ENCODE measurements at regions not wholly inside any gene's neighbourhood (a gene's known extent, or its start where the extent isn't known, plus 50 kb on each side); places are given as distances from the start of the nearest gene placed in this dataset.
"Not testable (repeated sequence)": the region's sequence is repeated elsewhere in the genome, so short reads cannot be mapped to it uniquely, and the experiment has no call there.

DNA sequence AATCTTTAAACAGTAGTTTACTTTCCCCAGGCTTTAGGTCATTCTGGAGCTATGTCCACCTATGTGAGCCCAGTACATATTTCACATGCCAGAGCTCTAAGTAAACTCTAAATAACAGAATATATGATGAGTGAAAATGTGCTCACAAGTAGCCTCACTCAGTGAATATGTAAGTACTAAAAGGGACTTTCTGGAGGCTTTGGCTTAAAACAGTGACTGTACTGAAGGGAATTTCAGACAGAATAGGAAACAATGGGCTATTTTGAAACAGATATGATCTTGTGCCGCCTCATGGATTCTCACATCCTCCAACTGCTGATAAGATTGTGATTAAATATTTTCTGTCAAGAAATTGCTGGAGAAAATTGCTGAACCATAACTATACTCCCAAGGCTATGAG is 747.9 kb downstream of the SOCS6 start:
- Histone ChIP-seq H3K27ac (ENCODE audit: low read depth, low read length) (no peak overlapping the region), H3K4me3 (ENCODE audit: low read length) (no peak overlapping the region), H3K27me3 (ENCODE audit: control insufficient read depth in 2 of 2, insufficient read depth in 2 of 2, low read length in 2 of 2) (no peaks in the 10 kb centered on the region), H3K36me3 (ENCODE audit: control insufficient read depth in 2 of 3, insufficient read depth in 3 of 3, low read length in 3 of 3) (no peaks in the 10 kb centered on the region), H3K9me3 (ENCODE audit: control insufficient read depth in 2 of 3, low read length in 3 of 3) (no peaks in the 10 kb centered on the region), H3K4me1 (ENCODE audit: control insufficient read depth in 2 of 2, insufficient read depth in 2 of 2, low read length in 2 of 2) (no peaks in the 10 kb centered on the region)
- ChIA-PET POLR2A (no interaction called here), CTCF (no interaction called here)
- Mint-ChIP-seq H3K27me3 (peaks cover 0 to 1% (median 0%) of the 10 kb centered on the region in 5 donors), H3K36me3 (no peaks in the 10 kb centered on the region), H3K27ac (no peak overlapping the region), H3K4me1 (no peaks in the 10 kb centered on the region), H3K9me3 (peaks cover 0 to 6% (median 0%) of the 10 kb centered on the region in 11 donors), H3K4me3 (no peak overlapping the region)
- DNase-seq = no peak
- intact Hi-C loops (cut with micrococcal nuclease) = no loop called here
- ATAC-seq = no peak

DNA sequence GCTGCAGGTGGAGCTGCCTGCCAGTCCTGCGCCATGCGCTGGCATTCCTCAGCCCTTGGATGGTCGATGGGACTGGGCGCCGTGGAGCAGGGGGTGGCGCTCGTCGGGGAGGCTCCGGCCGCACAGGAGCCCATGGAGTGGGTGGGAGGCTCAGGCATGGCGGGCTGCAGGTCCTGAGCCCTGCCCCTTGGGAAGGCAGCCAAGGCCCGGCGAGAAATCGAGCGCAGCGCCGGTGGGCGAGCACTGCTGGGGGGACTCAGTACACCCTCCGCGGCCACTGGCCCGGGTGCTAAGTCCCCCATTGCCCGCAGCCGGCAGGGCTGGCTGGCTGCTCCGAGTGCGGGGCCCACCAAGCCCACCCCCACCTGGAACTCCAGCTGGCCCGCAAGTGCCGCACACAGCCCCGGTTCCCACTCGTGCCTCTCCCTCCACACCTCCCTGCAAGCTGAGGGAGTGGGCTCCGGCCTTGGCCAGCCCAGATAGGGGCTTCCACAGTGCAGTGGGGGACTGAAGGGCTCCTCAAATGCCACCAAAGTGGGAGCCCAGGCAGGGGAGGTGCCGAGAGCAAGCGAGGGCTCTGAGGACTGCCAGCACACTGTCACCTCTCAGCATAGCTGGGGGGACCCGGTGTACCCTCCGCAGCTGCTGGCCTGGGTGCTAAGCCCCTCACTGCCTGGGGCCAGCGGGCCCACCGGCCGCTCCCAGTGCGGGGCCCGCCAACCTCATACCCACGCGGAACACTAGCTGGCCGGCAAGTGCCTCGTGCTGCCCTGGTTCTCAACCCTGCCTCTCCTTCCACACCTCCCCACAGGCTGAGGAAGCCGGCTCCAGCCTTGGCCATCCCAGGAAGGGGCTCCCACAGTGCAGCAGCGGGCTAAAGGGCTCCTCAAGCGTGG is 742.7 kb downstream of the SOCS6 start:
- DNase-seq, POLR2A ChIA-PET: not testable (repeated sequence)

DNA sequence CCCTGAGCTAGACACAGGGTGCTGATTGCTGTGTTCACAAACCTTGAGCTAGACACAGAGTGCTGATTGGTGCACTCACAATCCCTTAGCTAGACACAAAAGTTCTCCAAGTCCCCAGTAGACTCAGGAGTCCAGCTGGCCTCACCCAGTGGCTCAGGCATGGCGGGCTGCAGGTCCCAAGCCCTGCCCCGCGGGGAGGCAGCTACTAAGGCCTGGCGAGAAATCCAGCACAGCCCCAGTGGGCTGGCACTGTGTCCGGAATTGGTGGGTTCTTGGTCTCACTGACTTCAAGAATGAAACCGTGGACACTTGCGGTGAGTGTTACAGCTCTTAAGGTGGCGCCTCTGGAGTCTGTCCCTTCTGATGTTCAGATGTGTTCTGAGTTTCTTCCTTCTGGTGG is 741.2 kb downstream of the SOCS6 start:
- intact Hi-C loops (cut with micrococcal nuclease); DNase-seq; H3K4me1 ChIP-seq (ENCODE audit: control insufficient read depth in 2 of 2, insufficient read depth in 2 of 2, low read length in 2 of 2); H3K9me3 ChIP-seq (ENCODE audit: control insufficient read depth in 2 of 3, low read length in 3 of 3); H3K27me3 ChIP-seq (ENCODE audit: control insufficient read depth in 2 of 2, insufficient read depth in 2 of 2, low read length in 2 of 2); H3K27me3 Mint-ChIP-seq; H3K4me3 ChIP-seq (ENCODE audit: low read length); POLR2A ChIA-PET; H3K27ac ChIP-seq (ENCODE audit: low read depth, low read length); H3K4me3 Mint-ChIP-seq; CTCF ChIA-PET; ATAC-seq; H3K36me3 ChIP-seq (ENCODE audit: control insufficient read depth in 2 of 3, insufficient read depth in 3 of 3, low read length in 3 of 3); H3K36me3 Mint-ChIP-seq; H3K27ac Mint-ChIP-seq; H3K4me1 Mint-ChIP-seq: not testable (repeated sequence)
- H3K9me3 Mint-ChIP-seq = peaks cover 0 to 17% (median 2%) of the 10 kb centered on the region in 11 donors

More for the DNA sequence above, 742.7 kb downstream of the SOCS6 start:
- H3K27ac Mint-ChIP-seq; H3K36me3 Mint-ChIP-seq; H3K4me1 Mint-ChIP-seq; H3K36me3 ChIP-seq (ENCODE audit: control insufficient read depth in 2 of 3, insufficient read depth in 3 of 3, low read length in 3 of 3); H3K27ac ChIP-seq (ENCODE audit: low read depth, low read length); CTCF ChIA-PET; H3K4me3 Mint-ChIP-seq; H3K4me3 ChIP-seq (ENCODE audit: low read length); ATAC-seq; H3K27me3 Mint-ChIP-seq; H3K4me1 ChIP-seq (ENCODE audit: control insufficient read depth in 2 of 2, insufficient read depth in 2 of 2, low read length in 2 of 2); H3K27me3 ChIP-seq (ENCODE audit: control insufficient read depth in 2 of 2, insufficient read depth in 2 of 2, low read length in 2 of 2); intact Hi-C loops (cut with micrococcal nuclease); H3K9me3 ChIP-seq (ENCODE audit: control insufficient read depth in 2 of 3, low read length in 3 of 3): not testable (repeated sequence)
- H3K9me3 Mint-ChIP-seq = peaks cover 0 to 17% (median 2%) of the 10 kb centered on the region in 11 donors

DNA sequence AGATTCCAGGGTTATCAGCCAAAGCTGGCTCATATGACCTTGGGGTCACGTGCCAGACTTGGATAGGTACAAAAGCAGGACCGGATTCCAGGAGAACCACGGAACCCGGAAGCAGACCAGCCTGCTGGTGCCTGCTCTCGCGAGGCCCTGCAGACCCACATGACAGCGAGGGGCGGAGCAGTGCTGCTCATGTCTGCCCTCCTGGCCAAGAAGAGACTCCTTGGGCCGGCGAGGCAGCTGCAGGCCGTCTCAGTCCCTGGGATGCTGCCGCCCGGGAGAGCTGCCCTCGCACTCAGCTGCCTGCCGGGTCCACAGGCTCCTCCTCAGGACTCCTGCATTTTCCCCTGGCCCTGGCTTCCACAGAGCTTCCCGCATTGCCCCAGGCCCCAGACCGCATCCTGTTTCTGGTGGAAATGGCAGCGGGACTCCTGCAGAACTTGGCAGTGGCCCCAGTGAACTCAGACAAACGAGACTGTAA is 739.5 kb downstream of the SOCS6 start:
- Histone ChIP-seq H3K27me3 (ENCODE audit: control insufficient read depth in 2 of 2, insufficient read depth in 2 of 2, low read length in 2 of 2) (no peaks in the 10 kb centered on the region), H3K27ac (ENCODE audit: low read depth, low read length) (no peak overlapping the region), H3K4me1 (ENCODE audit: control insufficient read depth in 2 of 2, insufficient read depth in 2 of 2, low read length in 2 of 2) (no peaks in the 10 kb centered on the region), H3K4me3 (ENCODE audit: low read length) (no peak overlapping the region), H3K9me3 (ENCODE audit: control insufficient read depth in 2 of 3, low read length in 3 of 3) (no peaks in the 10 kb centered on the region), H3K36me3 (ENCODE audit: control insufficient read depth in 2 of 3, insufficient read depth in 3 of 3, low read length in 3 of 3) (no peaks in the 10 kb centered on the region)
- H3K27me3 Mint-ChIP-seq = no peaks in the 10 kb centered on the region
- H3K27ac Mint-ChIP-seq = no peak overlapping the region
- H3K36me3 Mint-ChIP-seq = no peaks in the 10 kb centered on the region
- DNase-seq = no peak
- H3K4me3 Mint-ChIP-seq = no peak overlapping the region
- ChIA-PET POLR2A (no interaction called here), CTCF (no interaction called here)
- H3K9me3 Mint-ChIP-seq = peaks cover 0 to 21% (median 2%) of the 10 kb centered on the region in 11 donors
- H3K4me1 Mint-ChIP-seq = no peaks in the 10 kb centered on the region
- ATAC-seq = no peak
- intact Hi-C loops (cut with micrococcal nuclease) = no loop called here

DNA sequence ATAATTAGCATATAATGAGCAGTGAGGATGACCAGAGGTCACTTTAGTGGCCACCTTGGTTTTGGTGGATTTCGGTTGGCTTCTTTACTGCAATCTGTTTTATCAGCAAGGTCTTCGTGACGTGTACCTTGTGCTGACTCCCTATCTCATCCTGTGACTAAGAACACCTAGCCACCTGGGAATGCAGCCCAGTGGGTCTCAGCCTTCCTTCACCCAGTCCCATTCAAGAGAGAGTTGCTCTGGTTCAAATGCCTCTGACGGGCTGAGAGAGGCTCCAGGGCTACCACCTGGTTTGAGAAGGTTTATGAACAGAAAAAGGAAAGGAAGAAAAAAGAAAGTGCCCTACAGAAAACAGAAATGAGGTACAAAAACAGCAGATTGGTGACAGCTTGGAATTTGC is 738.7 kb downstream of the SOCS6 start:
- ChIA-PET CTCF (no interaction called here), POLR2A (no interaction called here)
- H3K36me3 Mint-ChIP-seq = no peaks in the 10 kb centered on the region
- ATAC-seq (no peak), DNase-seq (no peak)
- H3K27me3 Mint-ChIP-seq = no peaks in the 10 kb centered on the region
- no peaks in the 10 kb centered on the region for H3K4me1 Mint-ChIP-seq
- H3K4me3 Mint-ChIP-seq = no peak overlapping the region
- no peak overlapping the region for H3K4me3 ChIP-seq (ENCODE audit: low read length)
- H3K4me1 ChIP-seq (ENCODE audit: control insufficient read depth in 2 of 2, insufficient read depth in 2 of 2, low read length in 2 of 2) = no peaks in the 10 kb centered on the region
- H3K36me3 ChIP-seq (ENCODE audit: control insufficient read depth in 2 of 3, insufficient read depth in 3 of 3, low read length in 3 of 3) = no peaks in the 10 kb centered on the region
- no peak overlapping the region for H3K27ac ChIP-seq (ENCODE audit: low read depth, low read length)
- intact Hi-C loops (cut with micrococcal nuclease) = no loop called here
- H3K27me3 ChIP-seq (ENCODE audit: control insufficient read depth in 2 of 2, insufficient read depth in 2 of 2, low read length in 2 of 2) = no peaks in the 10 kb centered on the region
- no peaks in the 10 kb centered on the region for H3K9me3 ChIP-seq (ENCODE audit: control insufficient read depth in 2 of 3, low read length in 3 of 3)
- H3K27ac Mint-ChIP-seq = no peak overlapping the region
- peaks cover 0 to 17% (median 2%) of the 10 kb centered on the region in 11 donors for H3K9me3 Mint-ChIP-seq

DNA sequence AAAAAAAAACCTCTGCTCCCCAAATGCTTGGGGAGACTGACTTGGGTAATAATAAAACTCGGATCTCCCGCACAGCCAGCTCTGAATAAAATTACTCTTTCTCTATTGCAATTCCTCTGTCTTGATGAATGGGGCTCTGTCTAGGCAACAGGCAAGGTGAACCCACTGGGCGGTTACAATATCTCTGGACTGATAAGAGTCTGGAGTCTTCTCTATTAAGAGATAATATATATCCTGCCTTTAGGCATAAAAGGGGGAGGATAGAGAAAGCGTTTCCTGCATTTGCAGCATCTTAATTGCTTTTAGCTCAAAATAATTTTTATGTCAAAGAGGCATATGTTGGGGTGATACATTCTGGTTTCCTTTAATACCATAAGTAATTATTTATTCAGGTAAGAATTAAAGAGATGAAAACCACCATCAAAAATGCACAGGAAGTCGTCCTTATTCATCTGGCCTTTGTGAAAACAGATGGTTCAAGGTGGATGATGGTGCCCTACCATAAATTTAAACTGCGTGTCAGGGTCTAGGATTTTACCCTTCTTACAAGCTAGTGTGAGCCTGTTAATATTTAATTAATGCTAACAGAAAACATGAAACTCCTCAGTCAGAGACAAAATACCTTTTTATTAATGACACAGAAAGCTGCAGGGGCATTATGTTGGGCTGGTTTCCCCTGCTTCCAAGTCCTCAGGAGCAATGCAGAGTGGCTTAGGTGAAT is 736.8 kb downstream of the SOCS6 start:
- H3K36me3 Mint-ChIP-seq = no peaks in the 10 kb centered on the region
- H3K9me3 ChIP-seq (ENCODE audit: control insufficient read depth in 2 of 3, low read length in 3 of 3) = no peaks in the 10 kb centered on the region
- H3K27me3 ChIP-seq (ENCODE audit: control insufficient read depth in 2 of 2, insufficient read depth in 2 of 2, low read length in 2 of 2) = no peaks in the 10 kb centered on the region
- no peaks in the 10 kb centered on the region for H3K27me3 Mint-ChIP-seq
- H3K4me1 Mint-ChIP-seq = no peaks in the 10 kb centered on the region
- H3K9me3 Mint-ChIP-seq = peaks cover 0 to 13% (median 3%) of the 10 kb centered on the region in 11 donors
- ChIA-PET POLR2A (no interaction called here), CTCF (interaction anchor here (0.5 kb wide), 1 partner anchor 35 kb away, joined by 3 read pairs; no protein-coding TSS in a partner anchor)
- intact Hi-C loops (cut with micrococcal nuclease) = no loop called here
- H3K4me1 ChIP-seq (ENCODE audit: control insufficient read depth in 2 of 2, insufficient read depth in 2 of 2, low read length in 2 of 2) = no peaks in the 10 kb centered on the region
- no peak for DNase-seq
- ATAC-seq = no peak
- H3K4me3 ChIP-seq (ENCODE audit: low read length) = no peak overlapping the region
- H3K36me3 ChIP-seq (ENCODE audit: control insufficient read depth in 2 of 3, insufficient read depth in 3 of 3, low read length in 3 of 3) = no peaks in the 10 kb centered on the region
- no peak overlapping the region for H3K4me3 Mint-ChIP-seq
- H3K27ac ChIP-seq (ENCODE audit: low read depth, low read length) = no peak overlapping the region
- H3K27ac Mint-ChIP-seq = no peak overlapping the region

All from naive thymus-derived CD4-positive, alpha-beta T cell (primary cell).